HG03103 (cell line): ENCODE measurements at regions not wholly inside any gene's neighbourhood (a gene's known extent, or its start where the extent isn't known, plus 50 kb on each side); places are given as distances from the start of the nearest gene placed in this dataset.

Source experiments
- ATAC-seq: cut with Tn5 transposase; IDR thresholded peaks from one replicate; pipeline ENCODE4 v1.9.1; 2021; ENCODE audit warnings: low read depth; ENCODE audit not compliant: unreplicated experiment

- ATAC-seq, result no peak
Measured at GRCh38 chr3:159850481-159850880, 138.2 kb upstream of the IL12A start.

DNA sequence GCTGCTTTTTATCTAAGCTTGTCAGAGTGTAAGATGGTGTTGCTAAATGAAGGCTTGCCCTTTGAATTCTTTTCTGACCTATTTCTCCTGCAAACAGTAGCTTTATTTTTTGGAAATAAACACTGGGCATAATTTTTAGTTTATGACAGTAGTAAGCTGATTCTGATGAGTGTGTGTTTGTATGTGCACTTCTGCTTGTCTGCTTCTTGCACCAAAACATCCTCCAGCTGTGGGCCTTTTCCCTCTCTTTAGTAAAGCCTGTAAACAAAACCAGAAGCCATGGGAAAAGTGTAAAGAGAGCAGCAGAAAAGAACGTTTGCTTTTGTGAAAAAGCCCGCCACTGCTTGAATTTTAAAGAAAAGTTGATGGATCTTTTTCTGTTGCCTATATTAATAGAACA lies 136.4 kb upstream of the IL12A start:
- no peak for ATAC-seq

GRCh38 chr3:159852821-159853505 lies 135.7 kb upstream of the IL12A start:
- no peak for ATAC-seq

DNA sequence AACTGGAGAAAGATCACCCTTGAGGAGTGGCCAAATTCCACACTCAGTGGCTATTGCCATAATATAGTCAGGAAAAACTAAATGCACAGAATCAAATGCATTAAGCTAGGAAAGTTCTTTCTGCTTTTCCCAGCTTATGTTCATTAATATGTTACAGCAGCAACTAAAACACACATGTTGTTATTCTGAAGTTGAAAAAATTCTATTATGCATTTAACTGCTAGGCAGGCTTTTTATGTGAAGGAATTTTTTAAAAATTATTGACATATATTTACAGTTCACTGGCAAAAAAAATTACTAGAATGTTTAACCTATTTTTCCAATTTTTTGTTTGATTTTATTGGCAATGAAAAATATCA lies 135.2 kb upstream of the IL12A start:
- ATAC-seq, result no peak

- ATAC-seq, result no peak
Measured at GRCh38 chr3:159854500-159855124, 134.0 kb upstream of the IL12A start.

GRCh38 chr3:159855599-159856346 lies 132.9 kb upstream of the IL12A start:
- ATAC-seq, result no peak

DNA sequence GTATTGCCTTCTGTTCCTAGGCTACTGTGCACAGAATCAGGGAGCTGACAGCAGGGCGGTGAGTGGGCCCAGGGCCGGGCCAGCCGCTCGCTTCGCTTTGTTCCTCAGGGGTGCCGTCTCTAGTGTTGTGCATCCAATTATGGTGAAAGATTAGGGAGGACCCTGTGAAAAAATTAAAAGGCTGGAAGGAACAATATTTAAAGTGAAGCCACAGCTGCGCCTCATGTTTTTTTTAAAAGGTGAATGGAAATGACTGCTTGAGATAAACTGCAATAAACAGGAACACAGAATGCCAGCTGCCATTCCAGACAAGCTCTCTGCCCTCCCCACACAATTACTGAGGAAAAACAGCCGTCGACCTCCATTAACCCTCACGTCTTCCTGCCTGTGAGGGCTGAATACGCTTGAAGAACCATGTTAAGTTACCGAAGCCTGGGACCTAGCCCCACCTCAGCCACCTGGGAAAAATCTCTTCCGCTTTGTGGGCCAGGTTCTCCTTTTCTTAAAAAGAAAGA lies 132.0 kb upstream of the IL12A start:
- no peak for ATAC-seq

DNA sequence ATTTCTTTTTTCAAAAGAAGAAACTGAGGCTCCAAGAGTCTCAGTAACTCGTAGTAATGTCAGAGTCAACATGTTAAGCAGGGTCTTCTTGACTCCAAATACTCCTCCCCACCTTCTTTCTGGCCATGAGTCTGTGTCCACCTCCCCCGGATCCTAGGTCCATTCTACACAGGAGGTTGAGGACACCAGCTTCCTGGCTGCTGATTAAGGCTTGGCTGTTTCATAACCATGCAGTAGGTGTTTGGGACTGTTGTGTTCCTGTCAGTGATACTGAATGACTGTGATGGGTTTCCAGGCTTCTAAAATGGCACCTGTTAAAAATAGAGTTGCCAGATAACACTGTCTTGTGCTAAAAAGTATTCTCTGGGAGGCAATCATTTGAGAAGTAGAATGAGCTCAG lies 130.8 kb upstream of the IL12A start:
- ATAC-seq, result no peak

- no peak for ATAC-seq
Measured at GRCh38 chr3:159858650-159859049, 130.0 kb upstream of the IL12A start.

DNA sequence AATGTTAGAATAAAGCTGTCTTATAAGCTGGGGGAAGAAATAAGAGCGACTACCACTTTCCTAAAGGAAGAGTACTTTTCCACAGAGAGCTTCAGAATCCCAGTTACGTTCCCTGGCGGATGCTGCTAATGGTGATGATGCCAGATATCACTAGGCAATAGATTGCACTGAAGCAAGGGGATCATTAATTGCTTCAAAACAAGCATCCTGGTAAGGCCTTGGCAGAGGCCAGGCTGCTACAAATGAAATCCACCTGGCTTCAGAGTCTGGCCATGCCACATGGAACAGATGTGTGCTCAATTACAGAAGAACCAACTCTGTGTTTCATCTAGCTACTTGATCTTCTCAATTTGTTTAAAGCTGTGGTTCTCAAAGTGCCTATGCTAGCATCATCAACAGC lies 129.2 kb upstream of the IL12A start:
- ATAC-seq, result no peak

DNA sequence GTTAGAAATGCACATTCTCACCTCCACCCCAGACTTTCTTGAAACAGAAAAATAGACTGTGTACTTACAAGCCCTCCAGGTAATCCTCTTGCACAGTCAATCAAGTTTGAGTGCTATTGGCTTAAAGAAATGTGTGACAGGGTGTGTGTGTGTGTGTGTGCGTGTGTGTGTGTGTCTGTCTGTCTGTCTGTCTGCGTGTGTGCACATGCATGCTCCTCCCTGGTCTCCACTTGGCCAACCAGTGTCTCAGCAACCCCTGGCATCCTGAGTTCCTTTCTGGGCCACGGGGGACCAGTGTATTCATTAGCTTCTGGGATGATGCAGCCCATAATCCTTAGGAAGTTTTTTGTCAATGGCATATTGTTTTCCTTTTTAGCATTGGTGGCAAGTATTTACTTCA lies 128.8 kb upstream of the IL12A start:
- no peak for ATAC-seq

GRCh38 chr3:159860269-159861116 lies 128.1 kb upstream of the IL12A start:
- ATAC-seq, result no peak

DNA sequence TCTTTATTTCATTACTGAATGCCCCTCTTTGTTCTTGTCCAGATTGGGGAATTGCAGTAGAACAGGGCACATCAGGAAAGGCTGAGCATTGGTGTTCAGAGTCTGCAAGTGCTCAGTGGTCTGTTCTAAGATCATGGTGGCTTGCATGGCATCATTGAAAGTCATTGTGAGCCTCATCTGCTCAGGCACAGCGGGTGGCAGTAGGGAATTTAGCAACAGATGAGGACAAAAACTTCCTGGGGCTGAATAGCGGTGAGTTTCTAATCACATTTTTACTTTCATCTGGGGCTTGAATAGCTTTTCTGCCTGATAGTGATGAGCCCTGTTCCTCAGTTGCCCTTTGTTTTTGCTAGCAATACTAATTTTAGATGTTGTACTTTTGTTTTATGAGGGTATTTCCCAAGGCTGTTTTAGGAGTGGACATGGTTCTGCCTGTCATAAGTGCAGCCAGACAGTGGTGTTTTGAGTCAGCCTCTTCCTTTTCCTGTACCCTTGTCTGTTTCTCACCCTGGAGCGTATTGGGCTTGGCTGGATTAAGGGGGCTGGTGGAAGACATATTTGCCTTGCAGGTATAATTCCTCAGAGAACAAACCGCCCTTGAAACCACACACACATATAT lies 127.2 kb upstream of the IL12A start:
- ATAC-seq, result peak; percentile 55

GRCh38 chr3:159865041-159865579 lies 123.5 kb upstream of the IL12A start:
- ATAC-seq, result no peak

DNA sequence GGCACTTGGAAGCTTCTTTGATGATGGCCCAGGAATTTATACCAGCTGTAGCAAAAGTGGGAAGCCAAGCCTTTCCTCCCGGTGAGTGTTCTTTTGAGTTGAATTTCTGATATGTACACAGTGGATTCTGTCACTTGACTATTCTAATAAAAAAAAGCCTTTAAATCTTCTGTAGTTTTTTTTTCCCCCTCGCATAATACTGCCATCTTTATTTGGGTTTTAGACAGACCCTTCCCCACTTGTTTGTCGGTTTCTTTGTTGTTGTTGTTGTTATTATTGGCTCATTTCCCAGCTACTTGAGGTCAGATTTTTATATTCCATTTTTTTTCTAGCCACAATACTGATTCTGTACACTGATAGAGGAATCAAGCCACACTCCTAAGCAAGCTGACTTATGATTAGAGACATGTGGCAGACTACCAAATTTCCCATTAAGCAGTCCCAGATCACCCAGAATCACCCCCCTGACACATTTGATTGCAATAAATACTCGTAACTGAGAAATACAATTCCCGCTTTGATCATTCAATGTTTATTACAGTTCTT lies 122.4 kb upstream of the IL12A start:
- no peak for ATAC-seq

GRCh38 chr3:159867372-159867771 lies 121.3 kb upstream of the IL12A start:
- no peak for ATAC-seq

DNA sequence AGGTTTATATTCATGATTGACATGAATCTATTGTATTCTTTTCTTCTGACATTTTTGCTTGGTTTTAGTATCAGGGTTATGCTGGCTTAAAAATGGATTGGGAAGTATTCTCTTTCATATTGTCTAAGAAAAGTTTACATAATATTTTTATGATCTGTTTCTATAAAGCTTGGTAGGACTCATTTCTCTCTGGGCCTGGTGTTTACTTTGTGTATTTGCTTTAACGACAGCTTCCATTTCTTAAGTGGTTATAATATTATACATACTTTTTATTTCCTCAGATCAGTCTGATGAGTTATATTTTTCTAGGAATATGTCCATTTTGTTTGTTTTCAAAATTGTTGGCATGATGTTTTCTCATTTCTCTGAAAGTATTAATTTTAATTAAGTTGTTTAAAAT lies 117.9 kb upstream of the IL12A start:
- no peak for ATAC-seq

GRCh38 chr3:159872374-159873109 lies 116.1 kb upstream of the IL12A start:
- ATAC-seq, result no peak

- ATAC-seq, result no peak
Measured at GRCh38 chr3:159875116-159875515, 113.5 kb upstream of the IL12A start.
